SIG-M5 treated with dmso at 0.1 percent for 504 hours (cell line): ENCODE measurements at regions not wholly inside any gene's neighbourhood (a gene's known extent, or its start where the extent isn't known, plus 50 kb on each side); places are given as distances from the start of the nearest gene placed in this dataset.
"Not testable (repeated sequence)": the region's sequence is repeated elsewhere in the genome, so short reads cannot be mapped to it uniquely, and the experiment has no call there.

ENCODE experiments used
- DNase-seq: peaks from one replicate; lab custom pipeline; 2025; ENCODE audit not compliant: unreplicated experiment; lab: John Stamatoyannopoulos, UW

DNA sequence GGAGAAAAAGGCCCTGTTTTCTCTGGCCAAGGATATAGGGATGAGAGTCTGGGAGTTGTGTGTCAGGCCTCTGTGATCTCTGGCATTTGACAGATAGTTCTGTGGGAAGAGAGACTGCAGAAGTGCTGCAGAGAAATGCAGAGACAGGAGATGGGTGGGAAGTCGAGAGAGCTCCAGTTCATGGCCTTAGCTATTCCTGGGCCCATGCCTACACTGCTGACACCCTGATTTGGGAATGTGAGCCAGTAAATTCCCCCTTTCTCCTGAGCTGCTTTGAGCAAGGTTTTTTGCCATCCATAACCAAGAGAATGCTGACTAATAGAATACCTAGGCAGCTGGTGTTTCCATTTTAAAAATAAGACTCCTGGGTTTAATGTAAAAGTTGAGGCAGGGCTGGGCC lies 59.3 kb downstream of the EBLN2 start:
- DNase-seq, result no peak

DNA sequence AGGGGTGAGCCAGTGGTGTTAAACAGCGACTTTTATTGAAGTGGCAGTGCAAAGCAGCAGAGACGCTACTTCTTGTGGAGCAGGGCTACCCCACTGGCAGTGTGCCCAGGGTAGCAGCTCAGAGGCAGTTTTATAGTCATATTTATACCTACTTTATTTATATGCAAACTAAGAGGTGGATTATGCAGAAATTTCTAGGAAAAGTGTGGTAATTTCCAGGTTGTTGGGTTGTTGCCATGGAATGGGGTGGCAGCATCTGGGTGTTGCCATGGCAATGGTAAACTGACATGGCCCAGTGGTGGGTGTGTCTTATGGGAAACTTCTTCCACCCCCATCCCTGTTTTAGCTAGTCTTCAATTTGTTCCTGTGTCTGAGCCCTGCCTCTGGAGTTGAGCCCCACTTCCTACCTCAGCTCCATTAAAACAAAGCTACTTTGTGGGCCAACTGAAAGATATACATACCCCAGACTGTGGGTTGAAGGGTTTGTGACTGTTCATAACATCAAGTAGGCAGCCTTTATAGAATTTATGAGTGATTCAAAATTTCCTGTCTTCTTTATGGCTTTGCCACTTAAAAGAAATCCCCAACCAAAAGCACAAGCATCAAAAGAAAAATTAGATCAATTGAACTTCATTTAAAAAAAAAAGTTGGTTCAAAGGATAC lies 60.3 kb downstream of the EBLN2 start:
- DNase-seq, result no peak

- DNase-seq, result no peak
Observed at GRCh38 chr3:73134034-73134433, 72.6 kb downstream of the EBLN2 start.

DNA sequence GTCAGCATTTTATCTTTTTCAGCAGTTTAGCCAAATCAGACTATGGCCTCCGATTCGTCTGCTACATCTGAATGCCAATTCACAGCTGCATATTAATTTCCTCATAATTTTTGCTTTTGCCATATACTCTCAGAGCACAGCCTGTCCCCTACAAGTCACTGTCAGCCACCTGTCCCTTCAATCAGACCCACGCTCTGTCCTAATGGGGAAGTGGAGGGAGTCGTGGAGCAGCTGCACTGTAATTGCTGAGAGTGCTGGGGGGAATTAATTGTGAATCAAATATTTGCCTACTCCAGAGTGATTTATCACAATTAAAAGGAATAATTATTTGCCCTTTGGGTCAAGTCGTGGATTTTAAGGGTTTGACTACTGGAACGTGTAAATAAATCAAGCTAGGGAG lies 75.5 kb downstream of the EBLN2 start:
- DNase-seq, result no peak

- DNase-seq, result no peak
Observed at GRCh38 chr3:73137736-73138403, 76.4 kb downstream of the EBLN2 start.

DNA sequence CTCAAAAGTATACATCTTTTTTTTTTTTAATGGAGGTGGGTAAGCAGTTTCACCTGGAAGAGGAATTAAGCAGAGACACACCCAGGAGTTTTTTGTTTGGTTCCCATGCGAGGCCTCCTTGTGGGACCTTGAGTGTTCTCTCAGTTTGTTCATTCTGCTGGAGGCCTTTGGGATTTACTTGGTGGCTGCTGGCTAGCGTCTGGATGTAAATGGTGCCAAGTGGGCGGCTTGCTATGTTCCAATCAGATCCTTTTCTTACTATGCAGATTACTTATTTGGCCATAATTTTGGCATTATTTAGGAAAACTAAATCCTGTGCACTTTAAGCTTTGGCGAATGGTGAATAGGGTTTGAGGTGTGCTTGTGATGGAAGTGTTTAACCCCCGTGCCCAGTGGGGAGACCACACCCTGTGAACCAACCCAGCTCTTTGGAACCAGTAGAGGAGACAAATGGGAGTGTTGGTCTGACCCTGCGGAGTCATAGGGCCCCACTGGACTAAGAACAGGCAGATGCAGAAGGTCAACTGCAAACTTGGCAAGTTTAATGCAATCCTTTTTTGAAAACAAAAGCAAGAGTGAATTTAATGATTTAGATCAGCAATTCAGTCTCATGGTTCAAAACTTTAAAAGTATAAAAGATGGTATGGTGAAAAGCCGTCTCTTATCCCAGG lies 79.4 kb downstream of the EBLN2 start:
- no peak for DNase-seq

DNA sequence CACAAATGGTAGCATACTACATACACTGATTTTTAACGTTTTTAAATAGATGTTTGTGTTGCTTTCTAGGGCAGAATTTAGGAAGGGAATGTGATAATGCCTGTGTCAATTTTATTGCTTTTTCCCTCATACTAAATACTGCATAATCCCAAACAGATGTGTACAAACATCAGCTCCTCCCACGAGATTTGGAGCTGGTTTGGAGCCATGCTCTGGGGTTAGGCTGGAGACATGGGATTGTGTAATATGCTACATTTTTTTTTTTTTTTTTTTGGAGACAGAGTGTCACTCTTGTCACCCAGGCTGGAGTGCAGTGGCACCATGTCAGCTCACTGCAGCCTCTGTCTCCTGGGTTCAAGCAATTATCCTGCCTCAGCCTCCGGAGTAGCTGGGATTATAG lies 80.1 kb downstream of the EBLN2 start:
- no peak for DNase-seq

DNA sequence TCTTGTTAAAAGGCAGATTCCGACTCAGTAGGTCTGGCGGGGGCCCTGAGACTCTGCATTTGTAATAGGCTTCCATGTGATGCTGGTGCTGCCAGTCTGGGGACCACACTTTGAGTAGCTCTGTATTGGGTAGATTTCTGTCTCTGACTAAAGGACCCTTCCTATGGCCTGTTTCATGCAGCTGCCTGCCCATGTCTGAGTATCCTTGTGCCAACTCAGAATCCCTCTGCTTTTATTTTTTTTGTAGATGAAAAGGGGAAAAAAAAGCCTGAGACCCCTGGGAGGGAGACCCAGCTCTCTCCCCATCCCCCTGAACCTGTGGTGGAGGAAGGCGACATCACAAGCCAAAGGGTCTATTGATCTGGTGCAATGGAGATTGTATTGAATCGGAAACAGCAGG lies 81.9 kb downstream of the EBLN2 start:
- DNase-seq, result no peak

GRCh38 chr3:73143821-73144237 lies 82.4 kb downstream of the EBLN2 start:
- no peak for DNase-seq

GRCh38 chr3:73144276-73144675 lies 82.8 kb downstream of the EBLN2 start:
- DNase-seq, result no peak

GRCh38 chr3:73144828-73145227 lies 83.4 kb downstream of the EBLN2 start:
- no peak for DNase-seq

- not testable (repeated sequence) for DNase-seq
Observed at GRCh38 chr3:73147479-73147878, 86.0 kb downstream of the EBLN2 start.

DNA sequence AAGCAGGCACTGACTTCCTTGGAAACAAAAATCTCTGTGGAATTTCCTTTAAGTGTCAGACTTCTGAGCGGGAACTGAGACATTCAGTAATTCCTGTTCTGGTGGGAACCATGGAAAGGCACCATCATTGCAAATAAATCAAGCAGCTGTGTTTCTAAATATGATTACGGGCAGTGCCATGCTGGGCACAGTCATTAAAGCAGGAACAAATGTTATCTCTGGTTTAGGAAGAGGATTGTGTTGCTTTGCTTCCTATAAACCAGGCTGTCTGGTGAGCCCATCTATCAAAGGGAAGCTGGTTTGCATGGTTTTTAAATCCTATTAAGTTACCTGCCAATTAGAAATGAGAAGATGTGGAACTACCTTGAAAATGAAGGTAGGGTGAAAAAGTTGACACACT lies 86.7 kb downstream of the EBLN2 start:
- DNase-seq, result no peak

GRCh38 chr3:73148682-73149081 lies 87.2 kb downstream of the EBLN2 start:
- no peak for DNase-seq

DNA sequence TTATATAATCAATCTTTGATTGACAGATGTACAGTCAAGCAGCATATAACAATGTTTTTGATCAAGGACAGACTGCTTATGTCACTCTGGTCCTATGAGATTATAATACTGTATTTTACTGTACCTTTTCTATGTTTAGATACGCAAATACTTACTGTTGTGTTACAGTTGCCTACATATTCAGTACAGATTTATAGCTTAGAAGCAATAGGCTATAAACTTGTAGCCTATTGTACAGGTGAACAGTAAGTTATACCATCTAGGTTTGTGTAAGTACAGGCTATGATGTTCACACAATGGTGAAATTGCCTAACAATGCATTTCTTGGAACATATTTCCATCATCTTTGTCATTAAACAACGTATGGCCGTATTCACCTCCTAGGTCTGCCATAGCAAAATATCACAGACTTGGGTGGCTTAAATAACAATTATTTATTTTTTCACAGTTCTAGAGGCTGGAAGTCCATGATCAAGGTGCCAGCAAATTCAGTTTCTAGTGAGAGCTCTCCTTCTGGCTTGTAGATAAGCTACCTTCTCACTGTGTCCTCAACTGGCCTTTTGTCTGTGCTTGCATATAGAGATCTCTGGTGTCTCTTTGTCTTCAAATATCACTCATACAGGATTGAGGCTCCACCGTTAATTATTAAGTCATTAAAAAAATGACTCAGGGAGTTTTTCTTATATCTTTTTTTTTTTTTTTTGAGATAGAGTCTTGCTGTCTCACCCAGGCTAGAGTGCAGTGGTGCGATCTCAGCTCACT lies 89.1 kb downstream of the EBLN2 start:
- no peak for DNase-seq

GRCh38 chr3:73152571-73152970 lies 91.1 kb downstream of the EBLN2 start:
- DNase-seq, result not testable (repeated sequence)

GRCh38 chr3:73153057-73153456 lies 91.6 kb downstream of the EBLN2 start:
- DNase-seq, result not testable (repeated sequence)

- DNase-seq, result not testable (repeated sequence)
Observed at GRCh38 chr3:73154261-73154660, 92.8 kb downstream of the EBLN2 start.

- not testable (repeated sequence) for DNase-seq
Observed at GRCh38 chr3:73155441-73155840, 94.0 kb downstream of the EBLN2 start.

- DNase-seq, result no peak
Observed at GRCh38 chr3:73164622-73165021, 103.2 kb downstream of the EBLN2 start.

DNA sequence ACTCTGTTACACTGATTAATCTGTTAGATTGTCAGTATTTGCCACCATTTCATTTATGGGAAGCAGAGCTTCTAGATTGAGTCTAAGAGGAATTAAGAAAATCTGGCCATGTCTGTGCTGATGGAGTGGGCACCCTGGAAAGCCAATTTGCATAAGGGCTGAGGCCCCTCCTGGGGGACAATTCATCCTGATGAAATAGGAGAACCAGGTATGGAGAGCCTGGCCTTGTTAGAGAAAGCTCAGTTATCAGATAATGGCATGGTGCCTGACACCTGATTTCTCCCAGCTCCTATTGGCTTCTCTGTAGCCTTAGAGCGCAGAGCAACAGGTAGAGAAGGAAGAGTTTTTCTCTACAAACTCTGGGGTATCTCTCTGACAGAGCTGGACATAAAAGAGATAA lies 114.2 kb downstream of the EBLN2 start:
- no peak for DNase-seq

GRCh38 chr3:73176941-73177340 lies 115.5 kb downstream of the EBLN2 start:
- no peak for DNase-seq
